Motor neuron (in vitro differentiated cells): ENCODE measurements at regions not wholly inside any gene's neighbourhood (a gene's known extent, or its start where the extent isn't known, plus 50 kb on each side); places are given as distances from the start of the nearest gene placed in this dataset.

Experiments used
- ATAC-seq, 8 experiments: fragments of 200-7000 bp; cut with Tn5 transposase; replicated peaks in 6 of 8; 2 replicates each; pipeline ENCODE4 v1.8.0; 2021; ENCODE audit warnings: mild to moderate bottlenecking in 8 of 8, moderate library complexity in 8 of 8
- H3K27ac ChIP-seq, 2 donors: fragments of 250-450 bp; sonication (Bioruptor Pico); 2 replicates each; pipeline ENCODE4 v1.9.0; 2021; ENCODE audit warnings: antibody characterized with exemption in 2 of 2, mild to moderate bottlenecking in 2 of 2, moderate library complexity in 1 of 2
- H3K4me1 ChIP-seq, 2 donors: fragments of 250-450 bp; sonication (Bioruptor Pico); replicated peaks in 1 of 2; 2 replicates each; pipeline ENCODE4 v1.6.1; 2021; ENCODE audit warnings: antibody characterized with exemption in 2 of 2, mild to moderate bottlenecking in 2 of 2, moderate library complexity in 1 of 2
- H3K4me3 ChIP-seq, 5 donors: fragments of 250-450 bp; sonication (Bioruptor Pico); 2 replicates each; pipeline ENCODE4 v1.9.0; 2021; ENCODE audit warnings: antibody characterized with exemption in 5 of 5, mild to moderate bottlenecking in 5 of 5, moderate library complexity in 4 of 5
- WGBS, 10 experiments: fragments of 450-650 bp; shearing (Covaris generic); methylation state at CpG; one replicate each; pipeline ENCODE4 v1.0.0; 2022; 5-methylcytosine and 5-hydroxymethylcytosine counted together
- in situ Hi-C, 9 experiments: fragments of 400-800 bp; cut with MboI; loops; one replicate each; pipeline ENCODE4 v1.15.0; 2021; ENCODE audit warnings: low sequenced_read_pairs in 9 of 9, low pct_unique_long_range_greater_than_20kb in 2 of 9; ENCODE audit not compliant: unreplicated experiment in 9 of 9

GRCh38 chr1:214928574-214928973, 154.0 kb upstream of the KCNK2 start:
- WGBS, 10 experiments: 62 to 96% (median 90%) methylated on average over 2 of the region's 2 CpGs; no CpG with 5 or more reads in 2 of the 10 experiments
- in situ Hi-C loops: no loop called here

GRCh38 chr1:214933375-214933774, 149.2 kb upstream of the KCNK2 start:
- WGBS, 10 experiments: 78 to 97% (median 87%) methylated on average over 3 to 4 of the region's 4 CpGs; no CpG with 5 or more reads in 4 of the 10 experiments
- no peak overlapping the region for H3K4me3 ChIP-seq
- H3K4me1 ChIP-seq: no peaks in the 10 kb centered on the region
- in situ Hi-C loops: no loop called here
- no peak overlapping the region for H3K27ac ChIP-seq
- ATAC-seq: no peak

More at GRCh38 chr1:214928574-214928973, 154.0 kb upstream of the KCNK2 start:
- Histone ChIP-seq H3K4me3 (no peak overlapping the region), H3K4me1 (peaks cover 0 to 6% of the 10 kb centered on the region in 2 donors), H3K27ac (no peak overlapping the region)
- ATAC-seq: no peak

- H3K27ac ChIP-seq: no peak overlapping the region
- H3K4me1 ChIP-seq: no peaks in the 10 kb centered on the region
- 15 to 100% (median 80%) methylated on average over 1 to 6 of the region's 6 CpGs; no CpG with 5 or more reads in 1 of the 10 experiments for WGBS, 10 experiments
- no peak for ATAC-seq
- in situ Hi-C loops: no loop called here
- no peak overlapping the region for H3K4me3 ChIP-seq
These were observed 148.5 kb upstream of the KCNK2 start for GRCh38 chr1:214934045-214934444.

GRCh38 chr1:214935258-214935657, 147.3 kb upstream of the KCNK2 start:
- no peak overlapping the region for H3K4me3 ChIP-seq
- no peak overlapping the region for H3K27ac ChIP-seq
- 0 to 88% (median 62%) methylated on average over 1 of the region's 1 CpG; no CpG with 5 or more reads in 2 of the 10 experiments for WGBS, 10 experiments
- ATAC-seq: no peak
- in situ Hi-C loops: no loop called here
- H3K4me1 ChIP-seq: no peaks in the 10 kb centered on the region

- Histone ChIP-seq H3K4me1 (no peaks in the 10 kb centered on the region), H3K4me3 (no peak overlapping the region), H3K27ac (no peak overlapping the region)
- in situ Hi-C loops: no loop called here
- ATAC-seq: peak in 1 of 8 experiments; percentile 24
These were observed 143.4 kb upstream of the KCNK2 start for GRCh38 chr1:214939180-214939579.

GRCh38 chr1:214941061-214941460, 141.5 kb upstream of the KCNK2 start:
- H3K4me3 ChIP-seq: no peak overlapping the region
- in situ Hi-C loops: no loop called here
- no peaks in the 10 kb centered on the region for H3K4me1 ChIP-seq
- no peak overlapping the region for H3K27ac ChIP-seq
- ATAC-seq: no peak

GRCh38 chr1:214943054-214943453, 139.5 kb upstream of the KCNK2 start:
- Histone ChIP-seq H3K27ac (no peak overlapping the region), H3K4me1 (peaks cover 0 to 4% of the 10 kb centered on the region in 2 donors), H3K4me3 (no peak overlapping the region)
- no peak for ATAC-seq
- WGBS, 10 experiments: 18 to 95% (median 94%) methylated on average over 2 to 3 of the region's 3 CpGs; no CpG with 5 or more reads in 2 of the 10 experiments
- in situ Hi-C loops: no loop called here

- 43 to 100% (median 83%) methylated on average over 1 of the region's 1 CpG; no CpG with 5 or more reads in 2 of the 10 experiments for WGBS, 10 experiments
These were observed 135.9 kb upstream of the KCNK2 start for GRCh38 chr1:214946615-214947014.

GRCh38 chr1:214952648-214953047, 129.9 kb upstream of the KCNK2 start:
- in situ Hi-C loops: no loop called here
- H3K4me1 ChIP-seq: peaks cover 14 to 16% of the 10 kb centered on the region in 2 donors
- no peak overlapping the region for H3K27ac ChIP-seq
- H3K4me3 ChIP-seq: no peak overlapping the region
- WGBS, 10 experiments: 80 to 100% (median 88%) methylated on average over 1 to 7 of the region's 7 CpGs
- no peak for ATAC-seq

More at GRCh38 chr1:214946615-214947014, 135.9 kb upstream of the KCNK2 start:
- in situ Hi-C loops: no loop called here
- H3K4me3 ChIP-seq: no peak overlapping the region
- peaks cover 0 to 4% of the 10 kb centered on the region in 2 donors for H3K4me1 ChIP-seq
- ATAC-seq: no peak
- H3K27ac ChIP-seq: no peak overlapping the region

- ATAC-seq: peak in 3 of 8 experiments; percentile 65 to 71 (median 69)
- Histone ChIP-seq H3K27ac (no peak overlapping the region), H3K4me1 (peaks cover 14 to 16% of the 10 kb centered on the region in 2 donors), H3K4me3 (no peak overlapping the region)
- in situ Hi-C loops: no loop called here
- 44 to 100% (median 97%) methylated on average over 1 of the region's 1 CpG; no CpG with 5 or more reads in 4 of the 10 experiments for WGBS, 10 experiments
These were observed 128.5 kb upstream of the KCNK2 start for GRCh38 chr1:214953901-214954616.

- in situ Hi-C loops: no loop called here
- peak in 3 of 8 experiments; percentile 64 to 85 (median 84) for ATAC-seq
- Histone ChIP-seq H3K4me1 (peaks cover 14 to 16% of the 10 kb centered on the region in 2 donors), H3K27ac (no peak overlapping the region), H3K4me3 (no peak overlapping the region)
These were observed 128.0 kb upstream of the KCNK2 start for GRCh38 chr1:214954617-214954949.

GRCh38 chr1:214957330-214958137, 125.0 kb upstream of the KCNK2 start:
- ATAC-seq: peak in 5 of 8 experiments; percentile 16 to 98 (median 58)
- H3K4me3 ChIP-seq: no peak overlapping the region
- 2 to 81% (median 58%) methylated on average over 1 to 8 of the region's 8 CpGs; no CpG with 5 or more reads in 1 of the 10 experiments for WGBS, 10 experiments
- no peak overlapping the region for H3K27ac ChIP-seq
- in situ Hi-C loops: no loop called here
- peaks cover 14 to 16% of the 10 kb centered on the region in 2 donors for H3K4me1 ChIP-seq

- ATAC-seq: no peak
- Histone ChIP-seq H3K27ac (no peak overlapping the region), H3K4me1 (peaks cover 14 to 16% of the 10 kb centered on the region in 2 donors), H3K4me3 (no peak overlapping the region)
- in situ Hi-C loops: no loop called here
- WGBS, 10 experiments: 60 to 100% (median 87%) methylated on average over 1 to 2 of the region's 2 CpGs; no CpG with 5 or more reads in 3 of the 10 experiments
These were observed 124.1 kb upstream of the KCNK2 start for GRCh38 chr1:214958486-214958885.
